ENCODE measurements at regions not wholly inside any gene's neighbourhood (a gene's known extent, or its start where the extent isn't known, plus 50 kb on each side); places are given as distances from the start of the nearest gene placed in this dataset.

DNA sequence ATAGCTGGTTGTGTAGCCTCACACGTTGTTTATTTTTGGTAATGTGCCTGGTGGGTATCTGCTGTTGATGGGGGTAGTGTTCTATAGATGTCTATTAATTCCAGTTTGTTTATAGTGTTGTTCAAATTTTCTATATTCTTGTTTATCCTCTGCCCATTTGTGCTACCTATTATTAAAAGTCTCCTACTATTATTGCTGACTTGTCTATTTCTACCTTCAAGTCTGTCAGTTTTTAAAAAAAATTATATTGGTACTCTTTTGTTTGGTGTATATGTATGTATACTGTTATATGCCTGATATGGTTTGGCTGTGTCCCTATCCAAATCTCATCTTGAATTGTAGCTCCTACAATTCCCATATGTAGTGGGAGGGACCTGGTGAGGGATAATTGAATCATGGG is 578.6 kb downstream of the PCDH7 start:
- TF ChIP-seq POLR2A (IDR thresholded peaks at IDR 0.05; ENCODE audit: low read depth, low read length) (no peak), POLR2AphosphoS5 (IDR thresholded peaks at IDR 0.05; ENCODE audit: low read depth, low read length) (no peak), TAF1 (IDR thresholded peaks at IDR 0.05; ENCODE audit: borderline replicate concordance, low read depth, low read length) (no peak)
